BLaER1 treated with 17β-estradiol and CSF1 and Interleukin-3, amounts not matched to agents 10 nM and 100 nM (cell line): ENCODE measurements at regions not wholly inside any gene's neighbourhood (a gene's known extent, or its start where the extent isn't known, plus 50 kb on each side); places are given as distances from the start of the nearest gene placed in this dataset.

Source experiments
- H3K27ac ChIP-seq, 11 experiments: shearing (Covaris generic); formaldehyde crosslinking; 2 replicates each; pipeline ENCODE4 v1.8.1; 2022
- H3K27me3 ChIP-seq, 11 experiments: shearing (Covaris generic); formaldehyde crosslinking; 2 replicates each; pipeline ENCODE4 v1.8.1; 2022
- H3K36me3 ChIP-seq, 11 experiments: shearing (Covaris generic); formaldehyde crosslinking; 2 replicates each; pipeline ENCODE4 v1.8.1; 2022
- H3K4me1 ChIP-seq, 10 experiments: shearing (Covaris generic); formaldehyde crosslinking; 2 replicates each; pipeline ENCODE4 v1.8.1; 2022
- H3K4me2 ChIP-seq, 11 experiments: shearing (Covaris generic); formaldehyde crosslinking; 2 replicates each; pipeline ENCODE4 v1.8.1; 2022
- H3K4me3 ChIP-seq, 10 experiments: shearing (Covaris generic); formaldehyde crosslinking; 2 replicates each; pipeline ENCODE4 v1.8.1; 2022
- H3K9ac ChIP-seq, 11 experiments: shearing (Covaris generic); formaldehyde crosslinking; 2 replicates each; pipeline ENCODE4 v1.8.1; 2022
- H3K9me3 ChIP-seq, 11 experiments: shearing (Covaris generic); formaldehyde crosslinking; replicated peaks in 1 of 11; 2 replicates each; pipeline ENCODE4 v1.8.1; 2022
- H4K20me1 ChIP-seq, 11 experiments: shearing (Covaris generic); formaldehyde crosslinking; 2 replicates each; pipeline ENCODE4 v1.8.1; 2022
- Cebpa-rat ChIP-seq, 11 experiments: shearing (Covaris generic); IDR thresholded peaks; 2 replicates each; pipeline ENCODE4 v1.8.1; 2022

- H3K4me2 ChIP-seq: no peak overlapping the region
- no peaks in the 10 kb centered on the region for H3K36me3 ChIP-seq
- H3K4me3 ChIP-seq: no peak overlapping the region
Observed at GRCh38 chr1:65525266-65526048, 105.0 kb downstream of the LEPR start.

DNA sequence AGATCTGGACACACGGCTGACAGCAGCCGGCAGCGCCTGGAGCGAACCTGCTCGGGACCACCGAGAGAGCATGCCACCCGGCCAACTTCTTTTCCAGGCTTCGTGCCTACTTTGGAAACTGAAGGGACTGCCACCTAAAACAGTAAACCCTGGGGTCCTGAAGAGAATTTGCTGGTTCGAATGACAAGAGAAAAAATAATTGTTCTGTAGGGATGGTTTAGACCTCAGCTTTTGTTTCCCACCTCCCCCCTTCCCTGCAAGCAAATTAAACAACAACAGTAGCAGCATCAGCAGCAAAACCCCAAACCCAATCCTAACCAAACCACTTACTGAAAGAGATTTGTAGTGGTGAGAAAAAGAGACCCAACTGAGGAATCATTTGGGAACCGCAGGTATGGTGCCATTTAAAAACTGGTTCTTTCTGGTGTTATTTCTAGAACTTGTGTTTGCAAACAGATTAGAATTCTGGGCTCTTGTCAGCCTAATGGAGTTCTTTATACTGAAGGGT lies 105.6 kb downstream of the LEPR start:
- no peaks in the 10 kb centered on the region for H3K27me3 ChIP-seq
- no peaks in the 10 kb centered on the region for H3K36me3 ChIP-seq
- no peaks in the 10 kb centered on the region for H4K20me1 ChIP-seq
- H3K4me1 ChIP-seq: no peaks in the 10 kb centered on the region
- no peak overlapping the region for H3K4me2 ChIP-seq
- no peak for TF ChIP-seq Cebpa-rat (IDR thresholded peaks at IDR 0.05)
- peaks cover 4 to 14% (median 6%) of the 10 kb centered on the region in 11 experiments; a peak in 12 of 22 replicates for H3K9me3 ChIP-seq
- H3K27ac ChIP-seq: no peak overlapping the region
- H3K4me3 ChIP-seq: no peak overlapping the region
- H3K9ac ChIP-seq: no peak overlapping the region

More at GRCh38 chr1:65525266-65526048, 105.0 kb downstream of the LEPR start:
- Histone ChIP-seq H3K27me3 (no peaks in the 10 kb centered on the region), H4K20me1 (no peaks in the 10 kb centered on the region), H3K4me1 (no peaks in the 10 kb centered on the region), H3K27ac (no peak overlapping the region), H3K9ac (no peak overlapping the region), H3K9me3 (peaks cover 4 to 17% (median 9%) of the 10 kb centered on the region in 11 experiments; a peak in 12 of 22 replicates)
- no peak for TF ChIP-seq Cebpa-rat (IDR thresholded peaks at IDR 0.05)

- no peaks in the 10 kb centered on the region for H4K20me1 ChIP-seq
- no peaks in the 10 kb centered on the region for H3K4me1 ChIP-seq
- no peaks in the 10 kb centered on the region for H3K36me3 ChIP-seq
- TF ChIP-seq Cebpa-rat (IDR thresholded peaks at IDR 0.05): no peak
- no peak overlapping the region for H3K4me2 ChIP-seq
- no peak overlapping the region for H3K27ac ChIP-seq
- peaks cover 4 to 16% (median 9%) of the 10 kb centered on the region in 11 experiments; a peak in 15 of 22 replicates for H3K9me3 ChIP-seq
- no peaks in the 10 kb centered on the region for H3K27me3 ChIP-seq
- no peak overlapping the region for H3K4me3 ChIP-seq
- H3K9ac ChIP-seq: no peak overlapping the region
Observed at GRCh38 chr1:65527190-65527589, 106.7 kb downstream of the LEPR start.

DNA sequence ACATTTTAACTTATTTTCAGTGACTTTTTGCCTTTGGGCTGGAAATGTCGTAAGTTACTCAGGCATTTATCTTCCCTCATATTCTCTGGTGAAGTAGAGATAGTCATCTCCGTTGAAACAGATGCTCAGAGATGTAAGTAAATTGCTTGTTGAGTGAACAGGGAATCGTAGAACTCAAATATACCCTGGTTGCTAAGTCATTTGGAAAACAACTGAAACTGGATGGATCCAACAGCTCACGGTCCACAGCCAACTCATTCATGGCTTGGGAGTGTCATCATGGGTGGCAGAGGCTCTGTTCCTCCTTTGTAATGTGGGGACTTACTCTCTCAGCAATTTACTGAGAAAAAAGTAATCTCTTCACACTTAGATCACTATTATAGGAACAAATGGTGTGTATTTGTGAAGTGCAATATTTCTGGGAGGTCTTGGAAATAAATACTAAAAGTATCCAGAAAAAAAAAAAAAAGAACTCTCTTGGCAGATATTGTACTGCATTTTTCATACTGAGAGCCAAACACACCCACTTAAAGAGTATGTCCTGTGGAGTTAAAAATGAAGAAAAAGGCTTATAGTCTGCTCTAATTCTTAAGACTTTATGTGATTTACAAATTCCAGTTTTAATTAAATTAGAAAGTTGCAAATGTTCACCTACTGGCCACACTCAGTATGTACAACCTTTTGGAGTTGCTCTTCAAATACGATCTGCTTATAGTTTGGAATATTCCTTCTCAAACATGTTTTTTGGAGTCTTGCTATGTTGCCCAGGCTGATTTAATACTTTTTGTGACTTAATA lies 107.4 kb downstream of the LEPR start:
- Histone ChIP-seq H3K27me3 (no peaks in the 10 kb centered on the region), H3K9ac (no peak overlapping the region), H3K4me1 (no peaks in the 10 kb centered on the region), H3K36me3 (no peaks in the 10 kb centered on the region), H4K20me1 (no peaks in the 10 kb centered on the region), H3K4me2 (no peak overlapping the region), H3K4me3 (no peak overlapping the region), H3K9me3 (peaks cover 4 to 21% (median 14%) of the 10 kb centered on the region in 11 experiments; a peak in 16 of 22 replicates), H3K27ac (no peak overlapping the region)
- no peak for TF ChIP-seq Cebpa-rat (IDR thresholded peaks at IDR 0.05)

DNA sequence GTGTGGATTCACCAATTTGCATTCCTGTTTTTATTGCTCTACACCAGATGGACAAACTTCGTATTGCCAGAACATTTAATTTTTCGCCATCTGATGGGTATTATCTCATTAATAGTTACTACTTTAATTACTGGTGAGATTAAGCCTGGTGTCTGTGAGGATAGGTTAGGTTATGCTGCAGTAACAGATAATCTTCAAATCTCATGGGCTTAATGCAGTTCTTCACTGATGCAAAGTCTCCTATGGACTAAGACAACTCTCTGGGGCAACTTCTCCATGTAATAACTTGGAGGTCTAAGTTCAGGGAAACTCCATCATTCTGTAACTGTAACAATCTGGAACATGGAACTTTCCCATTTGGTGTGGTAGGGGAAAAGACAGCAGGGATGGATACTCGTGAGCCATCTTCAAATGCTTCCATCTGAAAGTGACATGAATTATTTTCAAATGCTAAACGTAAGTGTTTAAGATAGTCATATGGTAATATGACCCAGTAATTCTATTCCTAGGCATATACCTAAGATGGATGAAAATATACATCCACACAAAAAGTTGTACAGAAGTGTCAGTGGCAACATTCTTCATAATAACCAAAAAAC lies 111.6 kb downstream of the LEPR start:
- no peaks in the 10 kb centered on the region for H3K27me3 ChIP-seq
- no peaks in the 10 kb centered on the region for H3K36me3 ChIP-seq
- no peak overlapping the region for H3K4me2 ChIP-seq
- peaks cover 0 to 3% (median 0%) of the 10 kb centered on the region in 10 experiments; a peak in 5 of 20 replicates for H3K4me1 ChIP-seq
- no peaks in the 10 kb centered on the region for H4K20me1 ChIP-seq
- peaks cover 0 to 20% (median 7%) of the 10 kb centered on the region in 11 experiments; a peak in 8 of 22 replicates for H3K9me3 ChIP-seq
- H3K9ac ChIP-seq: no peak overlapping the region
- no peak overlapping the region for H3K27ac ChIP-seq
- no peak overlapping the region for H3K4me3 ChIP-seq
- TF ChIP-seq Cebpa-rat (IDR thresholded peaks at IDR 0.05): no peak

GRCh38 chr1:65535981-65536380 lies 115.5 kb downstream of the LEPR start:
- no peak overlapping the region for H3K9ac ChIP-seq
- peaks cover 0 to 30% (median 9%) of the 10 kb centered on the region in 10 experiments; a peak in 14 of 20 replicates for H3K4me1 ChIP-seq
- peaks cover 0 to 20% (median 7%) of the 10 kb centered on the region in 11 experiments; a peak in 8 of 22 replicates for H3K9me3 ChIP-seq
- TF ChIP-seq Cebpa-rat (IDR thresholded peaks at IDR 0.05): no peak
- 0 out of 22 replicates have a peak, but pooled peaks cover 0 to 5% (median 0%) of the 10 kb centered on the region in 11 experiments for H3K27me3 ChIP-seq
- no peak overlapping the region for H3K4me3 ChIP-seq
- no peak overlapping the region for H3K27ac ChIP-seq
- no peaks in the 10 kb centered on the region for H4K20me1 ChIP-seq
- H3K4me2 ChIP-seq: no peak overlapping the region
- no peaks in the 10 kb centered on the region for H3K36me3 ChIP-seq

DNA sequence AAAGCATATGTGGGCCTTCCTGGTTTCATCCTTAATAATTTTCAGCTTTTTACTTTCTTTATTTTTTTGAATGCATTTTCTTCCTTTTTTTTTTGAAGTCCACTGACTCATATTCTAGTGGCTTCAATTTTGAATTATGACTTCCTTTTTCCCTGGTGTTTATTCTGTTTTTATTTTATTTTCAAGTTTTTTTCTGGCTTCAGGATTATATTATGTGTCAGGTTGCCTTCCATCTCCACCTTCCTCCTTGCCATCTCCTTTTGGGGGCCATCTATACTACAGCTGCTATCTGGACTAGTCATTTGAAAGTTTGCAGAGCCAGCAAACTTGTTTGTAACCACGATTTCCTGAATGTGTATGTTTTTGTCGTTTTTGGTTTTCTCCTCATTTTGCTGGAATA lies 117.6 kb downstream of the LEPR start:
- no peaks in the 10 kb centered on the region for H4K20me1 ChIP-seq
- peak overlapping the region in 7 of 11 experiments; percentile 35 to 84 (median 55); a peak in 12 of 22 replicates for H3K4me2 ChIP-seq
- peaks cover 0 to 9% (median 0%) of the 10 kb centered on the region in 11 experiments; a peak in 2 of 22 replicates for H3K9me3 ChIP-seq
- TF ChIP-seq Cebpa-rat (IDR thresholded peaks at IDR 0.05): no peak
- peak overlapping the region in 5 of 11 experiments; percentile 27 to 67 (median 58); a peak in 8 of 22 replicates for H3K27ac ChIP-seq
- peaks cover 0 to 30% (median 9%) of the 10 kb centered on the region in 10 experiments; a peak in 14 of 20 replicates for H3K4me1 ChIP-seq
- H3K27me3 ChIP-seq: 0 out of 22 replicates have a peak, but pooled peaks cover 0 to 5% (median 0%) of the 10 kb centered on the region in 11 experiments
- peak overlapping the region in 2 of 11 experiments; percentile 35 to 47; a peak in 3 of 22 replicates for H3K9ac ChIP-seq
- H3K4me3 ChIP-seq: peak overlapping the region in 1 of 10 experiments; percentile 16; a peak in 1 of 20 replicates
- H3K36me3 ChIP-seq: no peaks in the 10 kb centered on the region

- H3K4me1 ChIP-seq: peaks cover 0 to 30% (median 9%) of the 10 kb centered on the region in 10 experiments; a peak in 14 of 20 replicates
- peak overlapping the region in 5 of 11 experiments; percentile 6 to 67 (median 58); a peak in 6 of 22 replicates for H3K27ac ChIP-seq
- H3K36me3 ChIP-seq: no peaks in the 10 kb centered on the region
- TF ChIP-seq Cebpa-rat (IDR thresholded peaks at IDR 0.05): no peak
- H3K9ac ChIP-seq: no peak overlapping the region
- 0 out of 22 replicates have a peak, but pooled peaks cover 0 to 5% (median 0%) of the 10 kb centered on the region in 11 experiments for H3K27me3 ChIP-seq
- no peak overlapping the region for H3K4me3 ChIP-seq
- H3K4me2 ChIP-seq: peak overlapping the region in 5 of 11 experiments; percentile 51 to 84 (median 60); a peak in 10 of 22 replicates
- H4K20me1 ChIP-seq: no peaks in the 10 kb centered on the region
- H3K9me3 ChIP-seq: peaks cover 0 to 5% (median 0%) of the 10 kb centered on the region in 11 experiments; a peak in 2 of 22 replicates
Observed at GRCh38 chr1:65538664-65539063, 118.2 kb downstream of the LEPR start.
